ENCODE measurements at regions not wholly inside any gene's neighbourhood (a gene's known extent, or its start where the extent isn't known, plus 50 kb on each side); places are given as distances from the start of the nearest gene placed in this dataset.

DNA sequence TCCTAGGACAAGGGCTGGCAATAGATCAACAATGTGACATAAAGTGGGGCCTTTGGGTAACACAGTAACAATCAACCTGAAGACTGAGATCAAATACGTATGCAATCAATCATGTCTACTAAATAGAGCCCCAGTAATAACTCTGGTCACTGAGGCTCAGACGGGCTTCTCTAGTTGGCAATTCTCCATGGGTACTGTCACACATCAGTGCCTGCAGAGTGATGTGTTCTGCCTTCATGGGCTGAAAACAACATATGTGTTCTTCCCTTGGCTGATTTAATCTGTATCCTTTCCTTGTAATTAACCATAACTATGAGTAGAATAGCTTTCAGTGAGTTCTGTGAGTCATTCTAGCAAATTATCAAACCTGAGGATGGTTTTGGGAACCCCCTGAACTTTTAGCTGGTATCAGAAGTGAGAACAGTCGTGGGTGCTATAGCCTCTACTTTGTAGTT lies 113.6 kb downstream of the TMCO5A start:
- TF ChIP-seq, protein P1, sequence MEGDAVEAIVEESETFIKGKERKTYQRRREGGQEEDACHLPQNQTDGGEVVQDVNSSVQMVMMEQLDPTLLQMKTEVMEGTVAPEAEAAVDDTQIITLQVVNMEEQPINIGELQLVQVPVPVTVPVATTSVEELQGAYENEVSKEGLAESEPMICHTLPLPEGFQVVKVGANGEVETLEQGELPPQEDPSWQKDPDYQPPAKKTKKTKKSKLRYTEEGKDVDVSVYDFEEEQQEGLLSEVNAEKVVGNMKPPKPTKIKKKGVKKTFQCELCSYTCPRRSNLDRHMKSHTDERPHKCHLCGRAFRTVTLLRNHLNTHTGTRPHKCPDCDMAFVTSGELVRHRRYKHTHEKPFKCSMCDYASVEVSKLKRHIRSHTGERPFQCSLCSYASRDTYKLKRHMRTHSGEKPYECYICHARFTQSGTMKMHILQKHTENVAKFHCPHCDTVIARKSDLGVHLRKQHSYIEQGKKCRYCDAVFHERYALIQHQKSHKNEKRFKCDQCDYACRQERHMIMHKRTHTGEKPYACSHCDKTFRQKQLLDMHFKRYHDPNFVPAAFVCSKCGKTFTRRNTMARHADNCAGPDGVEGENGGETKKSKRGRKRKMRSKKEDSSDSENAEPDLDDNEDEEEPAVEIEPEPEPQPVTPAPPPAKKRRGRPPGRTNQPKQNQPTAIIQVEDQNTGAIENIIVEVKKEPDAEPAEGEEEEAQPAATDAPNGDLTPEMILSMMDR (IDR thresholded peaks at IDR 0.05 in 2 of 3, conservative IDR thresholded peaks at IDR 0.05 in 1 of 3; ENCODE audit: borderline replicate concordance in 1 of 3, insufficient read depth in 1 of 3, low read depth in 2 of 3, low read length in 2 of 3): no peak
- TF ChIP-seq POLR2AphosphoS5 (IDR thresholded peaks at IDR 0.05; ENCODE audit: low read depth, low read length) (no peak), YY1 (IDR thresholded peaks at IDR 0.05; ENCODE audit: extremely low read depth, insufficient replicate concordance, low read depth, low read length) (no peak)
- TF ChIP-seq, protein P2, sequence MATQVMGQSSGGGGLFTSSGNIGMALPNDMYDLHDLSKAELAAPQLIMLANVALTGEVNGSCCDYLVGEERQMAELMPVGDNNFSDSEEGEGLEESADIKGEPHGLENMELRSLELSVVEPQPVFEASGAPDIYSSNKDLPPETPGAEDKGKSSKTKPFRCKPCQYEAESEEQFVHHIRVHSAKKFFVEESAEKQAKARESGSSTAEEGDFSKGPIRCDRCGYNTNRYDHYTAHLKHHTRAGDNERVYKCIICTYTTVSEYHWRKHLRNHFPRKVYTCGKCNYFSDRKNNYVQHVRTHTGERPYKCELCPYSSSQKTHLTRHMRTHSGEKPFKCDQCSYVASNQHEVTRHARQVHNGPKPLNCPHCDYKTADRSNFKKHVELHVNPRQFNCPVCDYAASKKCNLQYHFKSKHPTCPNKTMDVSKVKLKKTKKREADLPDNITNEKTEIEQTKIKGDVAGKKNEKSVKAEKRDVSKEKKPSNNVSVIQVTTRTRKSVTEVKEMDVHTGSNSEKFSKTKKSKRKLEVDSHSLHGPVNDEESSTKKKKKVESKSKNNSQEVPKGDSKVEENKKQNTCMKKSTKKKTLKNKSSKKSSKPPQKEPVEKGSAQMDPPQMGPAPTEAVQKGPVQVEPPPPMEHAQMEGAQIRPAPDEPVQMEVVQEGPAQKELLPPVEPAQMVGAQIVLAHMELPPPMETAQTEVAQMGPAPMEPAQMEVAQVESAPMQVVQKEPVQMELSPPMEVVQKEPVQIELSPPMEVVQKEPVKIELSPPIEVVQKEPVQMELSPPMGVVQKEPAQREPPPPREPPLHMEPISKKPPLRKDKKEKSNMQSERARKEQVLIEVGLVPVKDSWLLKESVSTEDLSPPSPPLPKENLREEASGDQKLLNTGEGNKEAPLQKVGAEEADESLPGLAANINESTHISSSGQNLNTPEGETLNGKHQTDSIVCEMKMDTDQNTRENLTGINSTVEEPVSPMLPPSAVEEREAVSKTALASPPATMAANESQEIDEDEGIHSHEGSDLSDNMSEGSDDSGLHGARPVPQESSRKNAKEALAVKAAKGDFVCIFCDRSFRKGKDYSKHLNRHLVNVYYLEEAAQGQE (IDR thresholded peaks at IDR 0.05; ENCODE audit: low read depth): no peak

Data from HCT116 (cell line).